ENCODE measurements at regions not wholly inside any gene's neighbourhood (a gene's known extent, or its start where the extent isn't known, plus 50 kb on each side); places are given as distances from the start of the nearest gene placed in this dataset.

GRCh38 chr7:121591926-121592325 is 195.8 kb upstream of the FAM3C start:
- TF ChIP-seq POLR2AphosphoS5 (IDR thresholded peaks at IDR 0.05; ENCODE audit: low read depth): no peak
- TF ChIP-seq, protein P1, sequence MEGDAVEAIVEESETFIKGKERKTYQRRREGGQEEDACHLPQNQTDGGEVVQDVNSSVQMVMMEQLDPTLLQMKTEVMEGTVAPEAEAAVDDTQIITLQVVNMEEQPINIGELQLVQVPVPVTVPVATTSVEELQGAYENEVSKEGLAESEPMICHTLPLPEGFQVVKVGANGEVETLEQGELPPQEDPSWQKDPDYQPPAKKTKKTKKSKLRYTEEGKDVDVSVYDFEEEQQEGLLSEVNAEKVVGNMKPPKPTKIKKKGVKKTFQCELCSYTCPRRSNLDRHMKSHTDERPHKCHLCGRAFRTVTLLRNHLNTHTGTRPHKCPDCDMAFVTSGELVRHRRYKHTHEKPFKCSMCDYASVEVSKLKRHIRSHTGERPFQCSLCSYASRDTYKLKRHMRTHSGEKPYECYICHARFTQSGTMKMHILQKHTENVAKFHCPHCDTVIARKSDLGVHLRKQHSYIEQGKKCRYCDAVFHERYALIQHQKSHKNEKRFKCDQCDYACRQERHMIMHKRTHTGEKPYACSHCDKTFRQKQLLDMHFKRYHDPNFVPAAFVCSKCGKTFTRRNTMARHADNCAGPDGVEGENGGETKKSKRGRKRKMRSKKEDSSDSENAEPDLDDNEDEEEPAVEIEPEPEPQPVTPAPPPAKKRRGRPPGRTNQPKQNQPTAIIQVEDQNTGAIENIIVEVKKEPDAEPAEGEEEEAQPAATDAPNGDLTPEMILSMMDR (IDR thresholded peaks at IDR 0.05; ENCODE audit: insufficient read depth, low read length): no peak
- TF ChIP-seq REST (IDR thresholded peaks at IDR 0.05; ENCODE audit: insufficient replicate concordance, low read depth): no peak
- TF ChIP-seq GABPA (IDR thresholded peaks at IDR 0.05; ENCODE audit: low read depth): no peak
